ENCODE measurements at regions not wholly inside any gene's neighbourhood (a gene's known extent, or its start where the extent isn't known, plus 50 kb on each side); places are given as distances from the start of the nearest gene placed in this dataset.
"Not testable (repeated sequence)": the region's sequence is repeated elsewhere in the genome, so short reads cannot be mapped to it uniquely, and the experiment has no call there.

- H3K4me3 ChIP-seq (ENCODE audit: low read depth, low read length) = no peak overlapping the region
- DNase-seq (ENCODE audit: low read depth) = peak; percentile 6
- TF ChIP-seq CTCF (IDR thresholded peaks at IDR 0.05; ENCODE audit: insufficient read depth, low read length) = no peak
Measured at GRCh38 chr20:48129345-48129942, 344.2 kb upstream of the SULF2 start.

- no peak for TF ChIP-seq CTCF (IDR thresholded peaks at IDR 0.05; ENCODE audit: insufficient read depth, low read length)
- no peak overlapping the region for H3K4me3 ChIP-seq (ENCODE audit: low read depth, low read length)
- DNase-seq (ENCODE audit: low read depth) = peak; percentile 3
Measured at GRCh38 chr20:48128436-48128835, 343.2 kb upstream of the SULF2 start.

- peak; percentile 40 for DNase-seq (ENCODE audit: low read depth)
- H3K4me3 ChIP-seq (ENCODE audit: low read depth, low read length) = not testable (repeated sequence)
Measured at GRCh38 chr20:48127964-48128363, 342.7 kb upstream of the SULF2 start.

GRCh38 chr20:48127133-48127532 is 341.9 kb upstream of the SULF2 start:
- DNase-seq (ENCODE audit: low read depth); H3K4me3 ChIP-seq (ENCODE audit: low read depth, low read length): not testable (repeated sequence)

- DNase-seq (ENCODE audit: low read depth) = no peak
- TF ChIP-seq CTCF (IDR thresholded peaks at IDR 0.05; ENCODE audit: insufficient read depth, low read length) = no peak
Measured at GRCh38 chr20:48126227-48126740, 341.0 kb upstream of the SULF2 start.

GRCh38 chr20:48124960-48125359 is 339.7 kb upstream of the SULF2 start:
- no peak for TF ChIP-seq CTCF (IDR thresholded peaks at IDR 0.05; ENCODE audit: insufficient read depth, low read length)
- DNase-seq (ENCODE audit: low read depth) = no peak
- no peak overlapping the region for H3K4me3 ChIP-seq (ENCODE audit: low read depth, low read length)

More at GRCh38 chr20:48126227-48126740, 341.0 kb upstream of the SULF2 start:
- no peak overlapping the region for H3K4me3 ChIP-seq (ENCODE audit: low read depth, low read length)

- DNase-seq (ENCODE audit: low read depth) = no peak
- no peak overlapping the region for H3K4me3 ChIP-seq (ENCODE audit: low read depth, low read length)
- no peak for TF ChIP-seq CTCF (IDR thresholded peaks at IDR 0.05; ENCODE audit: insufficient read depth, low read length)
Measured at GRCh38 chr20:48124181-48124782, 339.0 kb upstream of the SULF2 start.

GRCh38 chr20:48120120-48120519 is 334.8 kb upstream of the SULF2 start:
- H3K4me3 ChIP-seq (ENCODE audit: low read depth, low read length) = no peak overlapping the region
- TF ChIP-seq CTCF (IDR thresholded peaks at IDR 0.05; ENCODE audit: insufficient read depth, low read length) = no peak
- no peak for DNase-seq (ENCODE audit: low read depth)

GRCh38 chr20:48119389-48119788 is 334.1 kb upstream of the SULF2 start:
- not testable (repeated sequence) for H3K4me3 ChIP-seq (ENCODE audit: low read depth, low read length); DNase-seq (ENCODE audit: low read depth)
